Epithelial cell of proximal tubule (primary cell): ENCODE measurements at regions not wholly inside any gene's neighbourhood (a gene's known extent, or its start where the extent isn't known, plus 50 kb on each side); places are given as distances from the start of the nearest gene placed in this dataset.

ENCODE experiments used
- DNase-seq: peaks from one replicate; pipeline ENCODE4 v3.0.0-alpha.2; 2011; ENCODE audit warnings: low read depth
- H3K4me3 ChIP-seq: 2 replicates; pipeline ENCODE4 v1.5.1; 2011; ENCODE audit warnings: low read depth, mild to moderate bottlenecking, low read length
- TF ChIP-seq, protein P1 (sequence below): conservative IDR thresholded peaks from 2 replicates; pipeline ENCODE4 v1.5.1; 2012; ENCODE audit warnings: low read depth, mild to moderate bottlenecking, low read length

DNA sequence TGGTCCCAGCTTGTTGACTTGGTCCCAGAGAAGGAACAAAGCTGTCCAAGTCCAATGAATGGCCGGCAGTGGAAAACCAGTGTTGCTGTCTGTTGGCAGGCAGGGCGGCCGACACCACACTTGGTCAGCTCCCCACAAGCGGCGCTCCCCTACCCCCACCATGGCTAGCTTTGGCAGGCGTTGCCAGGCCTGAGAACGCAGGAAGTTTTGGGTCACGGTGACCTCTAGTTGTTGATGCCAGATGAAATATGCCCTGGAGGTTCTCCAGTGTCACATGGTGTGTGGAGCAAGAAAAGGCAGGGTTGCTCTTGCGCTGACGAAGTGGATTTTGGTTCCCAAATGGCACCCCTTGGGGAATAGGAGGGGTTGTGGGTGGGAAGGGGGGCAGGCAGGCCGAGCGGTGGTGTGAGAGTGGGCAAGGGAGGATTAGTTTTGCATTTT, 72.7 kb upstream of the TPRG1 start:
- DNase-seq = no peak
- no peak overlapping the region for H3K4me3 ChIP-seq
- TF ChIP-seq, protein P1, sequence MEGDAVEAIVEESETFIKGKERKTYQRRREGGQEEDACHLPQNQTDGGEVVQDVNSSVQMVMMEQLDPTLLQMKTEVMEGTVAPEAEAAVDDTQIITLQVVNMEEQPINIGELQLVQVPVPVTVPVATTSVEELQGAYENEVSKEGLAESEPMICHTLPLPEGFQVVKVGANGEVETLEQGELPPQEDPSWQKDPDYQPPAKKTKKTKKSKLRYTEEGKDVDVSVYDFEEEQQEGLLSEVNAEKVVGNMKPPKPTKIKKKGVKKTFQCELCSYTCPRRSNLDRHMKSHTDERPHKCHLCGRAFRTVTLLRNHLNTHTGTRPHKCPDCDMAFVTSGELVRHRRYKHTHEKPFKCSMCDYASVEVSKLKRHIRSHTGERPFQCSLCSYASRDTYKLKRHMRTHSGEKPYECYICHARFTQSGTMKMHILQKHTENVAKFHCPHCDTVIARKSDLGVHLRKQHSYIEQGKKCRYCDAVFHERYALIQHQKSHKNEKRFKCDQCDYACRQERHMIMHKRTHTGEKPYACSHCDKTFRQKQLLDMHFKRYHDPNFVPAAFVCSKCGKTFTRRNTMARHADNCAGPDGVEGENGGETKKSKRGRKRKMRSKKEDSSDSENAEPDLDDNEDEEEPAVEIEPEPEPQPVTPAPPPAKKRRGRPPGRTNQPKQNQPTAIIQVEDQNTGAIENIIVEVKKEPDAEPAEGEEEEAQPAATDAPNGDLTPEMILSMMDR = no peak

DNA sequence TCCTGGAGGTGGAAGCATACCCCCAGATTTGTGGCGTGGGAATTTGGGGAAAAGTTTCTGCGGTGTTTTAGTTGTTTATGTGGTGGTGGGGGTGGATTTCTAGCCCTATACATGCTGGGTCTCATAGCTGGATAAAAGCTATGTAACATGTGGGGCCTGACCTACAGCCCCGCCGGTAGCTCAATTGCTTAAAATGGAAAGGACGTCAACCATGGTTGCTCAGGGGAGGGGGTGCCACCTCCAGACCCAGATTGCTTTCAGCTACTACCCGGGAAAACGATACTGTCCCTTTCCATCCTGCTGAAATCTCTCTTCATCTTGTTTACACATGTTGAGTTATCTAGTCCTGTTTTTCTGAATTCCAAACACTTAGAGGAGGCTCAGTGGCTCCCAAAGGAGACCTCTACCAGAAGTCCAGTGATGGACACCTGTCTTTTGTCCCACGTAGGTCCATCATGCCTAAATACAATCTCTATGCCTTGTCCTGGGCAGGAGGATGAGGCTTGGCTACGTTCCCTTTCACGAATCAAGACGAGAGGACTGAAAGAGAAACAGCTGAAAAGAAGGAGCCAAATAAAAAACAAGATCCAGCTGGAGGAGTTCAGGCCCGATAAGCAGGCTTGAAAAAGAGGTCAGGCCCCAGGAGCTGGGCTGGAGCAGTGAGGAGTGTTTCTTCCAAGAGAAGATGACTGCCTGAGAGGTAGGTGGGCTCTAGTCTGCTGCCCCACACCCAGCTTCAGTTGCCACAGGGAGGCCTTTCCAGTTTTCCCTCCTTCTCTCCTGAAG, 72.1 kb upstream of the TPRG1 start:
- DNase-seq = no peak

DNA sequence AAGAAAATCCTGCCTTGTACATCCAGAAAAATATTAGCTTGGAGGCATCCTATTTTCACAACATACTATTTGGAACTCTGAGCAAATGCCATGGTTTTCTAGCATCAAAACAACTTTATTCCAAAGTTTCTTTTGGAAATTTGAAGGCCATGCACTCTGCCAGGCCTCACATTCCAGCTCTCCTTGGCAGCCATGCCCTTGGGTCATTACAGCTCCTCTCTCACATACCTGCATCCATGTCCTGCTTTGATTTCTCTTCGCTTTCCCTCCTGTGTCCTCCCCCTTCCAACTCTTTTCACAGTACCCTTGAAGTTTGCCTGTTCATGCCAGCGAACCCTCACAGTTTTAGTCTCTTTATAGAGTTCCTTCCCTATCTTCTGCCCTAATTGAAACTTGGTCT, 70.9 kb upstream of the TPRG1 start:
- TF ChIP-seq, protein P1 = no peak
- no peak overlapping the region for H3K4me3 ChIP-seq
- no peak for DNase-seq

More for the DNA sequence above, 72.1 kb upstream of the TPRG1 start:
- no peak overlapping the region for H3K4me3 ChIP-seq
- TF ChIP-seq, protein P1 = no peak

DNA sequence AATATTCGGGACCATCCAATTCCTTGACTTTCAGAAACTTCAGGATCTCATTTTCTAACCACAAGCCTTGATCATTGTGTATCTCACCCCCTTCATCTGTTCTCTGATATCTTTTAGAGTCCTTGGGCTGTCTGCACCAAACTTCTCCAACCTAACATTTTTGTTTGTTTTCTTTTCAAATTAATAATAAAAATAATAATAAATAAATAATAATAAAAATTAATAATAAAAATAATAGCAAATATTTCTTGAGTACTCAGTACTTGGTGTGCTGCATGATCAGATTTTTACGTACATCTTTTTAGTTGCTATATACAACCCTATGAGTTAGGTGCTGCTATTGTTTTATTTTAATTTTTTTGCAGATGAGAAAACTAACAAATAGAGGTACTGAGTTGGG, 70.2 kb upstream of the TPRG1 start:
- no peak for DNase-seq
- TF ChIP-seq, protein P1 = no peak

DNA sequence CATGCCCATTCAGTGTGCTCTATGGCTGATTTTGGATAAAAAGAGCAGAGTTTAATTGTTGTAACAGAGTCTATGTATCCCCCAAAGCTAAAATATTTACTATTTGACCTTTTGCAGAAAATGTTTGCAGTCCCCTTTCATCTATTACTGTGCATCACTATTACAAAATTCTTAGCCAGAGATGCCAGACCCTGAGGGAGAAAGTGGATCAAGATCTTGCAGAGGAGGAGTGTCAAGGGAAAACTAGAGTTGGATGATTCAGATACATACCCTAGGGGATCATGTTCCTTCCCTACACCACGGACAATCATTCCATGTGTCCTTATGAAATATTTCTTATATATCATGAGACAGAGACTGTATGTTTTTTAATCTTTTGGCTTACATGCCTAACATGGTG, 68.6 kb upstream of the TPRG1 start:
- no peak overlapping the region for H3K4me3 ChIP-seq
- no peak for DNase-seq
- TF ChIP-seq, protein P1 = no peak

More for the DNA sequence above, 70.2 kb upstream of the TPRG1 start:
- H3K4me3 ChIP-seq = no peak overlapping the region

DNA sequence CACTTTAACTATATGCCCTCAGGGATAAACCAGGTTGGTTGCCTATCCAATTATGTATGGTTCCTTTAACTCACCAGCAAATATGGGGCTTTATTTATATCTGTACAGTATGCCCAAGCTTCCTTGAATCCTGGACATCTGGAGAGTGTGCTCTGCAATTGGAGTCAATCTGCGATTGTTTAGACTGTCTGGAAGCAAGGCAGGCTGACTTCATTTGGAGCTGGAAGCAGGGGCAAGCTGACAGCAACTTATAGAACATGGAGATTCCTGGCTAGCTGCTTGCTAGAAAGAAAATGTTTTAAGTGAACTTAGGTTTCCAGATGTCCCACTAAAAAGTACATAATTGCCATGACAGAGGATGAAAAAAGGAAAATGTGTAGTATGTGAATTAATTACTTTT, 63.7 kb upstream of the TPRG1 start:
- TF ChIP-seq, protein P1 = no peak
- no peak for DNase-seq
- H3K4me3 ChIP-seq = no peak overlapping the region

DNA sequence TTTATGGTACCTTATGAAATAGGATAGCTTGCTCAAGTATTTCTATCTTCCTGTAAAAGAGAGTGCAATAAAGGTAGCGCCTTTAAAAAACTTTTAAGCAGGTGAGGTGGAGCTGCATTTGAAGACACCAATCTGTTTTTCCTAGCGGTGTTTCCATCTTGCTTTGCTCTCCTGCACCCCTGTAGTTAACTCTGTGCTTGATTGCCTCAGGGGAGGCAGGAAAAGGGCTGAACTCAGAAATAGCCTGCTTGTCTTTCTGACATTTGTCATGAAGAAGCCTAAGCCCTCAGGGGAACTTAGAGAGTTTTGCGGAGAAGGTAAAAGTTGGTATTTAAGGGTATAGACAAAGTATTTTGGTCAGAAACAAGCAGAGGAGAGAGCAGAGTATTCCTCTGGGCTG, 63.0 kb upstream of the TPRG1 start:
- TF ChIP-seq, protein P1 = no peak
- no peak for DNase-seq

More for the DNA sequence above, 63.0 kb upstream of the TPRG1 start:
- no peak overlapping the region for H3K4me3 ChIP-seq
